IMR-90 (cell line): ENCODE measurements at regions not wholly inside any gene's neighbourhood (a gene's known extent, or its start where the extent isn't known, plus 50 kb on each side); places are given as distances from the start of the nearest gene placed in this dataset.

Experiments used
- ATAC-seq: fragments of 200-7000 bp; cut with Tn5 transposase; 2 replicates; pipeline ENCODE4 v1.9.1; 2020; ENCODE audit warnings: low read depth, mild to moderate bottlenecking, moderate library complexity
- BruUV-seq: library from RNA; stranded (reverse); fragments of 400-500 nt; replicated peaks from 2 replicates; lab custom pipeline; 2021; lab: Mats Ljungman, UMichigan
- CTCF ChIA-PET: fragments of 300-600 bp; formaldehyde crosslinking; extraction: SDS; loops from one replicate; lab custom pipeline; 2021; ENCODE audit warnings: antibody characterized with exemption; lab: Yijun Ruan, JAX
- POLR2A ChIA-PET: fragments of 300-600 bp; sonication (Branson Sonifier 250); formaldehyde crosslinking; loops from one replicate; lab custom pipeline; 2022; ENCODE audit warnings: antibody characterized with exemption; ENCODE audit not compliant: unreplicated experiment; lab: Charles Lee
- DNase-seq: peaks from one replicate; pipeline ENCODE4 v3.0.0; 2013
- H2AFZ ChIP-seq: replicated peaks from 2 replicates; pipeline ENCODE3; 2013; ENCODE audit warnings: low read length, mild to moderate bottlenecking; ENCODE audit not compliant: poor library complexity
- H2AK5ac ChIP-seq: 2 replicates; pipeline ENCODE4 v1.6.1; 2013; ENCODE audit warnings: low read depth, low read length, inconsistent platforms
- H2AK9ac ChIP-seq: replicated peaks from 2 replicates; pipeline ENCODE3; 2013; ENCODE audit warnings: mild to moderate bottlenecking, low read depth, low read length, moderate library complexity; ENCODE audit not compliant: poor library complexity
- H2BK120ac ChIP-seq: 2 replicates; pipeline ENCODE4 v1.6.1; 2013; ENCODE audit warnings: low read depth, low read length, inconsistent platforms
- H2BK15ac ChIP-seq: 3 replicates; pipeline ENCODE4 v1.6.1; 2013; ENCODE audit warnings: low read depth, low read length, inconsistent platforms
- H2BK20ac ChIP-seq: 2 replicates; pipeline ENCODE4 v1.6.1; 2013; ENCODE audit warnings: low read depth, mild to moderate bottlenecking, inconsistent platforms, low read length, moderate library complexity
- H2BK5ac ChIP-seq: 2 replicates; pipeline ENCODE4 v1.6.1; 2013; ENCODE audit warnings: mild to moderate bottlenecking, low read depth, low read length, inconsistent platforms; ENCODE audit not compliant: poor library complexity, severe bottlenecking
- H3K14ac ChIP-seq: replicated peaks from 2 replicates; pipeline ENCODE4 v1.6.1; 2013; ENCODE audit warnings: low read depth, low read length, inconsistent platforms
- H3K18ac ChIP-seq: 2 replicates; pipeline ENCODE4 v1.6.1; 2013; ENCODE audit warnings: low read depth, low read length, control low read depth
- H3K23ac ChIP-seq: 2 replicates; pipeline ENCODE4 v1.6.1; 2013; ENCODE audit warnings: low read depth, low read length, inconsistent platforms
- H3K27ac ChIP-seq: 2 replicates; pipeline ENCODE4 v1.5.1; 2013; ENCODE audit warnings: mild to moderate bottlenecking, control low read depth, low read length; ENCODE audit not compliant: insufficient read depth
- H3K27me3 ChIP-seq: 2 replicates; pipeline ENCODE4 v1.6.1; 2013; ENCODE audit warnings: low read length; ENCODE audit not compliant: control insufficient read depth, insufficient read depth
- H3K36me3 ChIP-seq: 2 replicates; pipeline ENCODE4 v1.6.1; 2013; ENCODE audit warnings: low read length, mixed read lengths; ENCODE audit not compliant: control insufficient read depth, insufficient read depth
- H3K4ac ChIP-seq: 2 replicates; pipeline ENCODE4 v1.6.1; 2013; ENCODE audit warnings: low read depth, low read length, inconsistent platforms
- H3K4me1 ChIP-seq: 2 replicates; pipeline ENCODE4 v1.6.1; 2013; ENCODE audit warnings: low read length, mixed read lengths; ENCODE audit not compliant: control insufficient read depth, insufficient read depth
- H3K4me2 ChIP-seq: 2 replicates; pipeline ENCODE4 v1.6.1; 2013; ENCODE audit warnings: low read depth, mild to moderate bottlenecking, control low read depth, low read length, moderate library complexity
- H3K4me3 ChIP-seq: 2 replicates; pipeline ENCODE4 v1.5.1; 2013; ENCODE audit warnings: low read depth, mild to moderate bottlenecking, control low read depth, low read length, moderate library complexity; ENCODE audit not compliant: insufficient read depth
- H3K56ac ChIP-seq: 2 replicates; pipeline ENCODE4 v1.6.1; 2013; ENCODE audit warnings: low read length, inconsistent platforms; ENCODE audit not compliant: insufficient read depth; ENCODE audit errors: extremely low read depth
- H3K79me1 ChIP-seq, 2 experiments: 2 replicates each; pipeline ENCODE4 v1.6.1; 2013; ENCODE audit warnings: low read length in 2 of 2, inconsistent platforms in 1 of 2, low read depth in 1 of 2
- H3K9ac ChIP-seq: 2 replicates; pipeline ENCODE4 v1.6.1; 2013; ENCODE audit warnings: low read depth, low read length, control low read depth
- H3K9me1 ChIP-seq: 2 replicates; pipeline ENCODE4 v1.6.1; 2013; ENCODE audit warnings: low read length, inconsistent platforms; ENCODE audit not compliant: insufficient read depth
- H3K9me3 ChIP-seq: 2 replicates; pipeline ENCODE4 v1.6.1; 2013; ENCODE audit warnings: low read length; ENCODE audit not compliant: control insufficient read depth, insufficient read depth
- H4K20me1 ChIP-seq: 2 replicates; pipeline ENCODE4 v1.6.1; 2013; ENCODE audit warnings: low read length, inconsistent platforms; ENCODE audit not compliant: insufficient read depth
- H4K5ac ChIP-seq: 2 replicates; pipeline ENCODE4 v1.6.1; 2013; ENCODE audit warnings: mild to moderate bottlenecking, low read depth, low read length, control low read depth
- H4K8ac ChIP-seq, 2 experiments: 2 replicates each; pipeline ENCODE4 v1.6.1; 2013; ENCODE audit warnings: low read depth in 2 of 2, low read length in 2 of 2, control low read depth in 1 of 2, inconsistent platforms in 1 of 2
- H4K91ac ChIP-seq: 2 replicates; pipeline ENCODE4 v1.6.1; 2013; ENCODE audit warnings: low read depth, low read length, inconsistent platforms; ENCODE audit not compliant: insufficient read depth
- BHLHE40 ChIP-seq: fragments of 150-350 bp; IDR thresholded peaks from 2 replicates; pipeline ENCODE4 v1.6.1; 2016; ENCODE audit warnings: mild to moderate bottlenecking, low read depth, low read length
- CEBPB ChIP-seq: IDR thresholded peaks from 2 replicates; pipeline ENCODE4 v1.6.1; 2012; ENCODE audit warnings: low read depth, low read length, improper control_type of control experiment
- CHD1 ChIP-seq: IDR thresholded peaks from 2 replicates; pipeline ENCODE4 v1.6.1; 2012; ENCODE audit warnings: low read depth, low read length, improper control_type of control experiment
- FOS ChIP-seq: fragments of 150-350 bp; IDR thresholded peaks from 2 replicates; pipeline ENCODE4 v1.6.1; 2016; ENCODE audit warnings: low read depth, low read length
- MXI1 ChIP-seq: IDR thresholded peaks from 2 replicates; pipeline ENCODE4 v1.6.1; 2012; ENCODE audit warnings: low read depth, mild to moderate bottlenecking, low read length, moderate library complexity, borderline replicate concordance
- NFE2L2 ChIP-seq: fragments of 150-350 bp; IDR thresholded peaks from 2 replicates; pipeline ENCODE4 v1.6.1; 2016; ENCODE audit warnings: low read depth, mild to moderate bottlenecking, low read length
- POLR2A ChIP-seq: IDR thresholded peaks from 2 replicates; pipeline ENCODE4 v1.6.1; 2012; ENCODE audit warnings: mild to moderate bottlenecking, low read depth, low read length
- RAD21 ChIP-seq: IDR thresholded peaks from 2 replicates; pipeline ENCODE4 v1.6.1; 2012; ENCODE audit warnings: low read length, improper control_type of control experiment
- RCOR1 ChIP-seq: IDR thresholded peaks from 2 replicates; pipeline ENCODE4 v1.6.1; 2012; ENCODE audit warnings: mild to moderate bottlenecking, low read length, improper control_type of control experiment; ENCODE audit not compliant: insufficient replicate concordance
- RFX5 ChIP-seq: IDR thresholded peaks from 2 replicates; pipeline ENCODE4 v1.8.0; 2012; ENCODE audit warnings: low read depth, mild to moderate bottlenecking, low read length, moderate library complexity
- SMC3 ChIP-seq: fragments of 150-350 bp; IDR thresholded peaks from 2 replicates; pipeline ENCODE4 v1.6.1; 2016; ENCODE audit warnings: low read depth, mild to moderate bottlenecking, antibody characterized with exemption, low read length, moderate library complexity
- WGBS, 2 experiments: methylation state at CpG; one replicate each; pipeline versions ENCODE4 v1.1.5 to v1.1.7; 2013; ENCODE audit warnings: missing lambda C conversion rate in 2 of 2; ENCODE audit not compliant: insufficient read length in 1 of 2; ENCODE audit errors: extremely low coverage in 2 of 2; 5-methylcytosine and 5-hydroxymethylcytosine counted together
- dilution Hi-C: fragments of 300-500 bp; cut with HindIII; formaldehyde crosslinking; loops from one replicate; pipeline ENCODE4 v1.14.3; 2018; ENCODE audit warnings: low sequenced_read_pairs; ENCODE audit not compliant: unreplicated experiment
- in situ Hi-C: fragments of 300-500 bp; cut with MboI; formaldehyde crosslinking; loops from 3 replicates; pipeline ENCODE4 v1.14.3; 2019; ENCODE audit warnings: low sequenced_read_pairs, inconsistent platforms, mixed read lengths
- intact Hi-C: fragments of 100-400 bp; cut with micrococcal nuclease; formaldehyde crosslinking; loops from 2 replicates; pipeline ENCODE4 v1.10.0; 2022
- TF ChIP-seq, protein P1 (sequence below): fragments of 150-350 bp; IDR thresholded peaks from 2 replicates; pipeline ENCODE4 v1.6.1; 2017; ENCODE audit warnings: mild to moderate bottlenecking, antibody characterized with exemption, low read length, low read depth

DNA sequence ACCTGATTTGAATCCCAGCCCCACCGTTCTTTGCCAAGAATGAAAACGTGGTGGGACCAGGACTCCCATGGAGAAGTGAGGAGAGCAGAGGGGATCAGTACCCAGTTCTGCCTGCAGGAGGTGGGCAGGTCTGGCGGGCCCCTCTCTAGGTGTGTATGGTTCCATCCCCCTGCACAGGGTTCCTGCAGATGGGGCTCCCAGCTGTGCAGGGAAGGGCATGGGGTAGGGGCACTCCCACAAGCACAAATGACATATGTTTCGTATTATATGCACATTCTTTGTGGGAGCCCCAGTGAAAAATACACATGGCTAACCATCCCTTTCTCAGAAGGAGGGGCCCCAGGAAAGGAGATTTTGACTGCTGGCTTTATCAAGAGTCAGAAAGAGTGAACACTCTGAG, 144.6 kb downstream of the PLPP3 start:
- Histone ChIP-seq H4K5ac (no peak overlapping the region), H3K27ac (no peak overlapping the region), H2AK9ac (no peak overlapping the region), H2BK5ac (no peak overlapping the region), H3K4me3 (no peak overlapping the region), H3K4ac (no peak overlapping the region), H4K8ac (no peak overlapping the region), H3K27me3 (no peaks in the 10 kb centered on the region), H2AK5ac (no peak overlapping the region), H2BK20ac (no peak overlapping the region; the same call in 1 of the 2 replicates), H4K20me1 (no peaks in the 10 kb centered on the region), H4K91ac (no peak overlapping the region), H3K14ac (no peak overlapping the region; the same call in 1 of the 2 replicates), H3K9me1 (peaks cover 6% of the 10 kb centered on the region; the same call in 1 of the 2 replicates), H3K23ac (no peak overlapping the region), H3K4me2 (no peak overlapping the region), H2BK15ac (no peak overlapping the region), H2BK120ac (no peak overlapping the region), H3K4me1 (peaks cover 10% of the 10 kb centered on the region; the same call in 1 of the 2 replicates), H3K9me3 (no peaks in the 10 kb centered on the region), H3K56ac (no peak overlapping the region), H3K9ac (no peak overlapping the region), H3K36me3 (no peaks in the 10 kb centered on the region), H3K79me1 (no peaks in the 10 kb centered on the region), H2AFZ (no peak overlapping the region), H3K18ac (no peak overlapping the region)
- intact Hi-C loops (no loop called here), dilution Hi-C loops (no loop called here), in situ Hi-C loops (no loop called here)
- DNase-seq (no peak), ATAC-seq (no peak)
- TF ChIP-seq NFE2L2 (no peak), BHLHE40 (no peak), MXI1 (no peak), CEBPB (no peak), RAD21 (no peak), CHD1 (no peak), POLR2A (no peak), RCOR1 (no peak), SMC3 (no peak), RFX5 (no peak), FOS (no peak)
- TF ChIP-seq, protein P1, sequence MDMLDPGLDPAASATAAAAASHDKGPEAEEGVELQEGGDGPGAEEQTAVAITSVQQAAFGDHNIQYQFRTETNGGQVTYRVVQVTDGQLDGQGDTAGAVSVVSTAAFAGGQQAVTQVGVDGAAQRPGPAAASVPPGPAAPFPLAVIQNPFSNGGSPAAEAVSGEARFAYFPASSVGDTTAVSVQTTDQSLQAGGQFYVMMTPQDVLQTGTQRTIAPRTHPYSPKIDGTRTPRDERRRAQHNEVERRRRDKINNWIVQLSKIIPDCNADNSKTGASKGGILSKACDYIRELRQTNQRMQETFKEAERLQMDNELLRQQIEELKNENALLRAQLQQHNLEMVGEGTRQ, result no peak
- CTCF ChIA-PET, result no interaction called here
- POLR2A ChIA-PET, result no interaction called here
- no TSS peak for BruUV-seq
- WGBS, 2 experiments, result no CpG with 5 or more reads among the region's 4 CpGs
